Progenitor cell of endocrine pancreas (in vitro differentiated cells): ENCODE measurements at regions not wholly inside any gene's neighbourhood (a gene's known extent, or its start where the extent isn't known, plus 50 kb on each side); places are given as distances from the start of the nearest gene placed in this dataset.

Source experiments
- DNase-seq: peaks from one replicate; pipeline ENCODE4 v3.0.0; 2021; ENCODE audit warnings: low spot score; ENCODE audit not compliant: unreplicated experiment
- H3K27ac Mint-ChIP-seq: 2 replicates; pipeline ENCODE4 v1.8.0; 2021; ENCODE audit warnings: mild to moderate bottlenecking, moderate library complexity, mixed read lengths
- H3K27me3 Mint-ChIP-seq: 2 replicates; pipeline ENCODE4 v1.8.0; 2021; ENCODE audit warnings: mixed read lengths
- H3K36me3 Mint-ChIP-seq: 2 replicates; pipeline ENCODE4 v1.8.0; 2022; ENCODE audit warnings: mixed read lengths; ENCODE audit not compliant: insufficient read depth
- H3K4me1 Mint-ChIP-seq: 2 replicates; pipeline ENCODE4 v1.8.0; 2021; ENCODE audit warnings: low read depth, mixed read lengths
- H3K4me3 Mint-ChIP-seq: 2 replicates; pipeline ENCODE4 v1.8.0; 2021; ENCODE audit warnings: low read depth, mild to moderate bottlenecking, moderate library complexity, mixed read lengths
- H3K9me3 Mint-ChIP-seq: 2 replicates; pipeline ENCODE4 v1.8.0; 2021; ENCODE audit warnings: low read depth, mixed read lengths
- CTCF ChIP-seq: fragments of 200-600 bp; sonication (generic); IDR thresholded peaks from one replicate; pipeline ENCODE4 v1.5.0; 2021; ENCODE audit warnings: antibody characterized with exemption, mild to moderate bottlenecking; ENCODE audit not compliant: unreplicated experiment

- Mint-ChIP-seq H3K27ac (no peak overlapping the region), H3K4me1 (peaks cover 4% of the 10 kb centered on the region), H3K9me3 (no peaks in the 10 kb centered on the region), H3K4me3 (no peak overlapping the region), H3K27me3 (peaks cover 9% of the 10 kb centered on the region), H3K36me3 (no peaks in the 10 kb centered on the region)
- DNase-seq: no peak
- TF ChIP-seq CTCF: no peak
These were observed 420.9 kb upstream of the POU3F3 start for GRCh38 chr2:104432991-104433390.

GRCh38 chr2:104433657-104434056 lies 420.3 kb upstream of the POU3F3 start:
- Mint-ChIP-seq H3K27ac (no peak overlapping the region), H3K27me3 (peaks cover 9% of the 10 kb centered on the region), H3K4me1 (peaks cover 4% of the 10 kb centered on the region), H3K36me3 (no peaks in the 10 kb centered on the region), H3K4me3 (no peak overlapping the region), H3K9me3 (no peaks in the 10 kb centered on the region)
- TF ChIP-seq CTCF: no peak
- DNase-seq: no peak

GRCh38 chr2:104434318-104434792 lies 419.6 kb upstream of the POU3F3 start:
- no peaks in the 10 kb centered on the region for H3K9me3 Mint-ChIP-seq
- H3K4me1 Mint-ChIP-seq: peaks cover 4% of the 10 kb centered on the region
- no peak for DNase-seq
- no peaks in the 10 kb centered on the region for H3K36me3 Mint-ChIP-seq
- H3K27ac Mint-ChIP-seq: peak overlapping the region; percentile 80
- TF ChIP-seq CTCF: no peak
- H3K27me3 Mint-ChIP-seq: peaks cover 9% of the 10 kb centered on the region
- peak overlapping the region; percentile 65 for H3K4me3 Mint-ChIP-seq

GRCh38 chr2:104434966-104435365 lies 418.9 kb upstream of the POU3F3 start:
- Mint-ChIP-seq H3K27ac (no peak overlapping the region), H3K4me1 (peaks cover 4% of the 10 kb centered on the region), H3K9me3 (no peaks in the 10 kb centered on the region), H3K27me3 (peaks cover 4% of the 10 kb centered on the region), H3K36me3 (no peaks in the 10 kb centered on the region), H3K4me3 (peak overlapping the region; percentile 65)
- no peak for TF ChIP-seq CTCF
- no peak for DNase-seq

- H3K36me3 Mint-ChIP-seq: no peaks in the 10 kb centered on the region
- no peak overlapping the region for H3K27ac Mint-ChIP-seq
- no peak for TF ChIP-seq CTCF
- no peak for DNase-seq
- H3K4me3 Mint-ChIP-seq: no peak overlapping the region
- no peaks in the 10 kb centered on the region for H3K9me3 Mint-ChIP-seq
- peaks cover 2% of the 10 kb centered on the region for H3K27me3 Mint-ChIP-seq
- H3K4me1 Mint-ChIP-seq: peaks cover 4% of the 10 kb centered on the region
These were observed 415.4 kb upstream of the POU3F3 start for GRCh38 chr2:104438481-104438880.
